ENCODE measurements at regions not wholly inside any gene's neighbourhood (a gene's known extent, or its start where the extent isn't known, plus 50 kb on each side); places are given as distances from the start of the nearest gene placed in this dataset.

GRCh38 chr20:6504826-6505225, 262.7 kb upstream of the BMP2 start:
- Histone ChIP-seq H3K36me3 (no peaks in the 10 kb centered on the region), H3K27me3 (replicated peaks in 1 of 7) (no peaks in the 10 kb centered on the region), H3K9me3 (peaks cover 0 to 9% (median 0%) of the 10 kb centered on the region in 8 donors), H3K27ac (no peak overlapping the region), H3K4me3 (no peak overlapping the region), H3K4me1 (no peaks in the 10 kb centered on the region)
- TF ChIP-seq CTCF (IDR thresholded peaks at IDR 0.05 in 8 of 11, conservative IDR thresholded peaks at IDR 0.05 in 3 of 11): no peak
- TF ChIP-seq POLR2A (IDR thresholded peaks at IDR 0.05): no peak
- no peak for TF ChIP-seq POLR2AphosphoS5 (IDR thresholded peaks at IDR 0.05)
- intact Hi-C loops (cut with DNase I; ENCODE audit: low total_unique reads): no loop called here
- DNase-seq: no peak
- WGBS, 5 donors: 79 to 92% (median 83%) methylated on average over 7 of the region's 7 CpGs

GRCh38 chr20:6504179-6504578, 263.3 kb upstream of the BMP2 start:
- WGBS, 5 donors: 69 to 89% (median 77%) methylated on average over 2 of the region's 2 CpGs

GRCh38 chr20:6502999-6503398, 264.5 kb upstream of the BMP2 start:
- intact Hi-C loops (cut with DNase I; ENCODE audit: low total_unique reads): no loop called here
- 81 to 93% (median 85%) methylated on average over 2 of the region's 2 CpGs for WGBS, 5 donors
- Histone ChIP-seq H3K4me1 (no peaks in the 10 kb centered on the region), H3K4me3 (no peak overlapping the region), H3K9me3 (no peaks in the 10 kb centered on the region), H3K27me3 (replicated peaks in 1 of 7) (no peaks in the 10 kb centered on the region), H3K27ac (no peak overlapping the region), H3K36me3 (no peaks in the 10 kb centered on the region)
- TF ChIP-seq POLR2A (IDR thresholded peaks at IDR 0.05) (no peak), CTCF (IDR thresholded peaks at IDR 0.05 in 8 of 11, conservative IDR thresholded peaks at IDR 0.05 in 3 of 11) (no peak), POLR2AphosphoS5 (IDR thresholded peaks at IDR 0.05) (no peak)
- DNase-seq: no peak

More at GRCh38 chr20:6504179-6504578, 263.3 kb upstream of the BMP2 start:
- intact Hi-C loops (cut with DNase I; ENCODE audit: low total_unique reads): no loop called here
- H3K4me1 ChIP-seq: no peaks in the 10 kb centered on the region
- no peaks in the 10 kb centered on the region for H3K36me3 ChIP-seq
- no peak for DNase-seq
- H3K4me3 ChIP-seq: no peak overlapping the region
- H3K27ac ChIP-seq: no peak overlapping the region
- H3K9me3 ChIP-seq: peaks cover 0 to 3% (median 0%) of the 10 kb centered on the region in 8 donors
- no peaks in the 10 kb centered on the region for H3K27me3 ChIP-seq (replicated peaks in 1 of 7)
- no peak for TF ChIP-seq CTCF (IDR thresholded peaks at IDR 0.05 in 8 of 11, conservative IDR thresholded peaks at IDR 0.05 in 3 of 11)
- no peak for TF ChIP-seq POLR2A (IDR thresholded peaks at IDR 0.05)
- TF ChIP-seq POLR2AphosphoS5 (IDR thresholded peaks at IDR 0.05): no peak

- Histone ChIP-seq H3K4me3 (no peak overlapping the region), H3K9me3 (no peaks in the 10 kb centered on the region), H3K4me1 (no peaks in the 10 kb centered on the region), H3K27me3 (replicated peaks in 1 of 7) (no peaks in the 10 kb centered on the region), H3K27ac (no peak overlapping the region), H3K36me3 (no peaks in the 10 kb centered on the region)
- intact Hi-C loops (cut with DNase I; ENCODE audit: low total_unique reads): no loop called here
- TF ChIP-seq POLR2A (IDR thresholded peaks at IDR 0.05) (no peak), POLR2AphosphoS5 (IDR thresholded peaks at IDR 0.05) (no peak), CTCF (IDR thresholded peaks at IDR 0.05 in 8 of 11, conservative IDR thresholded peaks at IDR 0.05 in 3 of 11) (no peak)
- WGBS, 5 donors: 62 to 85% (median 70%) methylated on average over 2 of the region's 2 CpGs
- DNase-seq: no peak
Measured at GRCh38 chr20:6502219-6502618, 265.3 kb upstream of the BMP2 start.

Measured in spleen (tissue), 11 donors.